Stimulated activated effector memory CD8-positive, alpha-beta T cell treated with anti-CD3 and anti-CD28 coated beads, Interleukin-12 subunit alpha, Interleukin-12 subunit beta, amount 100 ng/mL, for 72 hours (primary cell): ENCODE measurements at regions not wholly inside any gene's neighbourhood (a gene's known extent, or its start where the extent isn't known, plus 50 kb on each side); places are given as distances from the start of the nearest gene placed in this dataset.

Experiments used
- ATAC-seq: fragments of 150-1000 bp; cut with Tn5 transposase; 2 replicates; pipeline ENCODE4 v1.10.0; 2021
- DNase-seq, 2 donors: peaks; one replicate each; pipeline ENCODE4 v3.0.0; 2021 to 2022; ENCODE audit warnings: low spot score in 2 of 2
- H3K27ac Mint-ChIP-seq: one replicate; pipeline ENCODE4 v1.8.0; 2022; ENCODE audit warnings: mild to moderate bottlenecking, mixed read lengths
- H3K36me3 Mint-ChIP-seq: one replicate; pipeline ENCODE4 v1.8.0; 2022; ENCODE audit warnings: mild to moderate bottlenecking, mixed read lengths
- H3K4me1 Mint-ChIP-seq: one replicate; pipeline ENCODE4 v1.8.0; 2022; ENCODE audit warnings: mixed read lengths
- H3K4me3 Mint-ChIP-seq: one replicate; pipeline ENCODE4 v1.8.0; 2022; ENCODE audit warnings: mild to moderate bottlenecking, mixed read lengths
- H3K9me3 Mint-ChIP-seq: one replicate; pipeline ENCODE4 v1.8.0; 2022; ENCODE audit warnings: mixed read lengths

GRCh38 chr4:138706201-138706600 lies 309.4 kb upstream of the NOCT start:
- Mint-ChIP-seq H3K9me3 (peaks cover 6% of the 10 kb centered on the region), H3K27ac (no peak overlapping the region), H3K4me3 (no peak overlapping the region), H3K4me1 (no peaks in the 10 kb centered on the region), H3K36me3 (no peaks in the 10 kb centered on the region)
- ATAC-seq (no peak), DNase-seq (no peak)

DNA sequence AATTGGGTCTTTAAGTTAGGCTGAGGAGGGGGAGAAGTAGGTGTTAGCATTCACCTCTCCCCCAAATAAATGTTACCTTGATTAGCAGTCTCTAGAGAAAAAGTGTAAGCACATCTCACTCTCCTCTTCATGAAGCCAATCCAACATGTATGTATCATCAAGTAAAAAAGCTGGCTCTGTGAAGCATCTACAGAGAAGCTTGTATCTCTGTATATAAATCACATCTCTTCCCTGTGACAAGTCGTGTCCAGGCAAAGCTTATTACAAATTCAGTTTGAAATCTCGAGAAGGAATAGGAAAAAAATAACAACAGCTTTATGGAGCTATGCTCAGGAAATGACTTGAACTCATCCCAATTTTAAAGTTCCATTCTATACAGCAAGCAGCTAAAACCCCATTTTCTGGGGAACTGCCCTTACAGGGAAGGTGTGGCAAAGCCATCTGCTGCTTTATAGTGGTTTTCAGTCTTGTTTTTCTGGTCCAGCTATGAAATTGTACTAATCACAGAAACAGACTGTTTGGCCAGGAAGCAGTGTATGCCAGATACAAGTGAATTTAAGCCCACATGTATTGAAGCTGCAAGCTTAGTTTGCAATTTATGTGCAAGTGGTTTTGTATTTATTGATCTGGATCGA lies 313.3 kb upstream of the NOCT start:
- no peaks in the 10 kb centered on the region for H3K36me3 Mint-ChIP-seq

GRCh38 chr4:138698641-138699040 lies 316.9 kb upstream of the NOCT start:
- no peak overlapping the region for H3K27ac Mint-ChIP-seq

More for the DNA sequence above, 313.3 kb upstream of the NOCT start:
- Mint-ChIP-seq H3K4me1 (no peaks in the 10 kb centered on the region), H3K9me3 (no peaks in the 10 kb centered on the region), H3K4me3 (no peak overlapping the region), H3K27ac (no peak overlapping the region)
- DNase-seq (no peak), ATAC-seq (no peak)

DNA sequence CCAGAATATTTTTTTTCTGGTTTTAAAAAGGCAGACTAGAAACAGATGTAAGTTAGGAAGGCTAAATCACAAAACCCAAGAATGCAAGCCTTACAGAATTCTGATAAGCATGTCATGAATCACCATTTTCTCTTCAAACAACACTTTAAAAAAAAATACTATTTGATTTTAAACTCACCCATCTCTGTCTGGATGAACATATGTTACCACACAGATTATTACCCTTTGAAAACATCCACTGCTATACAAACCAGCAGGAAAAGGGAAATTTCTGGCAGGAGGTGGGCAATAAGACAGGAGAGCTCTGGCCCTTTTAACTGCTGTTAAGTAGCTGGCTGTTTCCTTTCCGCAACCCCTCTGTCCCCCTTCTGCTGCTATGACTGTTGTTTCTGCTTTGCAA lies 317.7 kb upstream of the NOCT start:
- Mint-ChIP-seq H3K4me1 (no peaks in the 10 kb centered on the region), H3K36me3 (no peaks in the 10 kb centered on the region), H3K9me3 (no peaks in the 10 kb centered on the region), H3K4me3 (no peak overlapping the region), H3K27ac (no peak overlapping the region)
- DNase-seq (no peak), ATAC-seq (no peak)

More at GRCh38 chr4:138698641-138699040, 316.9 kb upstream of the NOCT start:
- Mint-ChIP-seq H3K36me3 (no peaks in the 10 kb centered on the region), H3K4me3 (no peak overlapping the region), H3K4me1 (no peaks in the 10 kb centered on the region), H3K9me3 (no peaks in the 10 kb centered on the region)
- no peak for DNase-seq
- no peak for ATAC-seq

DNA sequence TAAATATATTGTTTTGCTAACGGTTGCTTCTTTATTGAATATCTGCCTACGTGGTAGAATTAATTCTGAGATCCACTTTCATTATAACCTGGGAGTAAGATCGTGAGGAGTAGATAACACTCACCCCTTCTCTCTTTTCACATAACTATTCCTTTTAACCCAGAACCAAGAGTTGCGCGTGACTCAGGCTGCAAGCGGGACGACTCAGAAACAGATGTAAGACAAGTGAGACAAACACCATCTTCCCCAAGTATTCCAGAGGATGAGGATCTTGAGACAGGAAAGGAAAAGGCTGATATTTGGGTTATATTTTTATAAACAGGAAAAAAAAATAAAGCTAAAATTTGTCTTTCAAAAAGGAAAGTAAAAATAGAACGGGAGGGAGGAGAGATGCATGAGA lies 318.8 kb upstream of the NOCT start:
- H3K4me3 Mint-ChIP-seq: no peak overlapping the region
- DNase-seq (no peak), ATAC-seq (no peak)
- no peaks in the 10 kb centered on the region for H3K9me3 Mint-ChIP-seq
- no peaks in the 10 kb centered on the region for H3K4me1 Mint-ChIP-seq
- no peak overlapping the region for H3K27ac Mint-ChIP-seq
- no peaks in the 10 kb centered on the region for H3K36me3 Mint-ChIP-seq

- H3K27ac Mint-ChIP-seq: no peak overlapping the region
- no peaks in the 10 kb centered on the region for H3K4me1 Mint-ChIP-seq
- H3K9me3 Mint-ChIP-seq: no peaks in the 10 kb centered on the region
- no peaks in the 10 kb centered on the region for H3K36me3 Mint-ChIP-seq
- DNase-seq (no peak), ATAC-seq (no peak)
- H3K4me3 Mint-ChIP-seq: no peak overlapping the region
Measured at GRCh38 chr4:138696058-138696457, 319.5 kb upstream of the NOCT start.

DNA sequence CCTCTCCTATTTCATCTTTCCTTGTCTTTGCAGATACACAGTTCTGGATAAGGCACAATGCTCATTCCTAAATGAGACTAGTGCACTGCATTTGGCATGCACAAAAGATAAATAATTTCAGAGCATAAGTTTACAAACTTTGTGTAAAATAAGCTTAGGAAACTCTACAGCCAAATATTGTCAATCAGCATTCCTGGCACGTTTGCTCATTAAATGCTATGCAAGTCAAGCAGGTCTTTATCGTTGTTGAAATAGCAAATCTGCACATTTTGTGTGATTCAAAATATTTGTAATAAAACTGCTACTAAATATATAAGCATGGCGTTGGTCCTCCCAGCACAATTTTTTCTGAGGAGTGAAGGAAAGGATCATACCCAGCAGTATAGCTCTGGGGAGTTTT lies 322.1 kb upstream of the NOCT start:
- Mint-ChIP-seq H3K4me3 (no peak overlapping the region), H3K9me3 (no peaks in the 10 kb centered on the region), H3K4me1 (no peaks in the 10 kb centered on the region), H3K27ac (no peak overlapping the region), H3K36me3 (no peaks in the 10 kb centered on the region)
- ATAC-seq (no peak), DNase-seq (no peak)

DNA sequence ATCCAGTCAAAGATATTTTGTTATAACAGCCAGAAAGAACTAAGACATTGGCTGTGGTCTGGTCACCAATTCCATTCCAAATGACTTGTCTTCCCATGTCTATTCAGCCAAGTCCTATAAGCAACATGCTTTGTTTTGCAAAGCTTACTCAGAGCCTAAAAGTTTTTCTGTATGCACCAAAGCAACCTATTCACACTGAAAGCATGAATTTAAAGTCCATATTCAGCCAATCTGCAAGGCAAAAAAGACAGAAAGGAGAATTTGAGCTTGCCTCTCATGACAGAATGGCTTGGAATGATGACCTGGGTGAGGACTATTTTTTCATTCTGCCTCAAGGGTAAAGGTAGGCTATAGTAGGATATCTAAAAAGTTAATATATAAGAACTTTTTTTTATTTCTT lies 323.2 kb upstream of the NOCT start:
- Mint-ChIP-seq H3K9me3 (no peaks in the 10 kb centered on the region), H3K36me3 (no peaks in the 10 kb centered on the region), H3K4me3 (no peak overlapping the region), H3K4me1 (no peaks in the 10 kb centered on the region), H3K27ac (no peak overlapping the region)
- DNase-seq: no peak
- ATAC-seq: no peak

GRCh38 chr4:138689593-138689992 lies 326.0 kb upstream of the NOCT start:
- ATAC-seq: no peak

DNA sequence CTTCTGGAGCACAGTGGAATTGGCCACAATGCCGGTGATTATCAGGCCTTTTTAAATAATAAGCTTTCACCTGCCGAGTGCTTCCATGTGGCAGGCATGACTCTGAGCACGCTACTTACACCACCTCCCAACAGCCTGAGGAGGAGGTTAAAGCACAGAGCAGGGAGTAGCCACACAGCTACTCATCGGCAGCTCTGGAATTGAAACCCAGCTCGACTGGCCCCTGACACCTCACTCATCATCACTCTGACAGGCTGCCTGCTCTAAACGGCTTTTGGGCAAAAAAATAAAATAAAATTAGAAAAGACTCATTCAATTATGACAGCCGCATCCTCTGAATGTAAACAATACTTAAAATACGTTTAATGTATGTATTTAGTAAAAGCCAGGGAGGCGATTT lies 326.4 kb upstream of the NOCT start:
- H3K4me1 Mint-ChIP-seq: no peaks in the 10 kb centered on the region
- no peak overlapping the region for H3K27ac Mint-ChIP-seq
- H3K4me3 Mint-ChIP-seq: no peak overlapping the region
- H3K9me3 Mint-ChIP-seq: no peaks in the 10 kb centered on the region
- H3K36me3 Mint-ChIP-seq: no peaks in the 10 kb centered on the region
- DNase-seq (no peak), ATAC-seq (no peak)

More at GRCh38 chr4:138689593-138689992, 326.0 kb upstream of the NOCT start:
- H3K27ac Mint-ChIP-seq: no peak overlapping the region
- no peaks in the 10 kb centered on the region for H3K9me3 Mint-ChIP-seq
- no peak for DNase-seq
- no peaks in the 10 kb centered on the region for H3K36me3 Mint-ChIP-seq
- H3K4me3 Mint-ChIP-seq: no peak overlapping the region
- H3K4me1 Mint-ChIP-seq: no peaks in the 10 kb centered on the region

DNA sequence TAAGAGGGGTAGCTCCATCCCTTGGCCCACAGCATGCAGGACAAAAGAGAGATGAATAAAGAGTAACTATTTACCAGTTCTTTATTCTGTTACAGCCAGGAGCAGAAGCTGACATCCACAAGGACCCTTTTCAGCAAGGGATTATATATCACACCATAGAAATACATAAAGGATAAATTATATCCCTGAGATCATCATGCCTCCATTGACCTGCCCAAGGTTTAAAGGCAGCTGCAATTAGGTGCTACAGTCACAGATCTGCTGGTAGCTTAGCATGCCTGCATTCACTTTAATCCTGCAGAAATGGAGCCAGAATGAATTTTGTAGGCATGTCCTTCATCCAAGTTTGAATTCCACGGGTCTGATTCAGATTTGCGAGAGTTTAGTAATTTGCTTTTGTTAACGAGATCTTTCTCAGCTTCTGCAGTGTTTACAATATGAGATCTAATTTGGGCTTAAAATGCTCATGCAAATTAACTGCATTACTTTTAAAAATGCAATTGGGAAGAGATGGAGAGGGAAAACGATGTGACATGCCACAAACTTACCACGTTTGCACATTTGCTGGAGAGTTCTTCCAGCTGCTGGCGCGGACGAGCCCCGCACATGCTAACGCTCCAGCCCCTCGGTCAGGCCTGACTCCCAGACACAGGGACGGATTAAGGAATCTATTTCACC lies 327.0 kb upstream of the NOCT start:
- DNase-seq (no peak), ATAC-seq (no peak)
- H3K27ac Mint-ChIP-seq: no peak overlapping the region
- H3K4me3 Mint-ChIP-seq: no peak overlapping the region
- no peaks in the 10 kb centered on the region for H3K4me1 Mint-ChIP-seq
- no peaks in the 10 kb centered on the region for H3K36me3 Mint-ChIP-seq
- no peaks in the 10 kb centered on the region for H3K9me3 Mint-ChIP-seq

- no peaks in the 10 kb centered on the region for H3K36me3 Mint-ChIP-seq
- no peak for ATAC-seq
- no peaks in the 10 kb centered on the region for H3K4me1 Mint-ChIP-seq
- no peak for DNase-seq
- no peak overlapping the region for H3K27ac Mint-ChIP-seq
- H3K4me3 Mint-ChIP-seq: no peak overlapping the region
- no peaks in the 10 kb centered on the region for H3K9me3 Mint-ChIP-seq
Measured at GRCh38 chr4:138686106-138686835, 329.3 kb upstream of the NOCT start.

DNA sequence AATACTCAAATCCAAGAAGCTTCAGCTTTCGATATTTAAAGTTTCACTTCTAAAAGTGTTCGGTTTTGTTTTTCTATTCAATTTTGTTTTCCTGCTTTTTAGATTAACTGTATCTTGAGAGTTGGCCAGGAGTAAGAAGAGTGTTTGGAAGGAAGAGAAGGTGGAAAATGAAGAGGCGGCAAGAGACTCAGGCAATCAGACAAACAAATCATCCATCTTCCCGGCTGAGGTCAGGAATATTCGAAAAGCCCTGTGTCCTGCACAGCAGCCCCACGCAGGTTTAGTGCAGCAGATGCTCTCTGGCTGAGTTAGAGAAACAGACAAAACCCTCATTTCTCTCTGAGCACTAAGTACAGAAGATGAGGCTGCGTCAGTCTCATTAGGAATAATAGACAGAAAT lies 330.3 kb upstream of the NOCT start:
- H3K9me3 Mint-ChIP-seq: no peaks in the 10 kb centered on the region
- H3K4me1 Mint-ChIP-seq: no peaks in the 10 kb centered on the region
- no peak overlapping the region for H3K27ac Mint-ChIP-seq
- no peak for ATAC-seq
- no peaks in the 10 kb centered on the region for H3K36me3 Mint-ChIP-seq
- no peak for DNase-seq
- H3K4me3 Mint-ChIP-seq: no peak overlapping the region

GRCh38 chr4:138680989-138681604 lies 334.5 kb upstream of the NOCT start:
- no peak for ATAC-seq

GRCh38 chr4:138680256-138680655 lies 335.3 kb upstream of the NOCT start:
- ATAC-seq: no peak
- H3K36me3 Mint-ChIP-seq: no peaks in the 10 kb centered on the region
- no peaks in the 10 kb centered on the region for H3K4me1 Mint-ChIP-seq

More at GRCh38 chr4:138680989-138681604, 334.5 kb upstream of the NOCT start:
- Mint-ChIP-seq H3K4me3 (no peak overlapping the region), H3K4me1 (no peaks in the 10 kb centered on the region), H3K9me3 (no peaks in the 10 kb centered on the region), H3K27ac (no peak overlapping the region), H3K36me3 (no peaks in the 10 kb centered on the region)
- peak; percentile 43 to 77 for DNase-seq

More at GRCh38 chr4:138680256-138680655, 335.3 kb upstream of the NOCT start:
- Mint-ChIP-seq H3K4me3 (no peak overlapping the region), H3K9me3 (no peaks in the 10 kb centered on the region), H3K27ac (no peak overlapping the region)
- DNase-seq: no peak
